Tibial nerve (tissue), 3 donors: ENCODE measurements at regions not wholly inside any gene's neighbourhood (a gene's known extent, or its start where the extent isn't known, plus 50 kb on each side); places are given as distances from the start of the nearest gene placed in this dataset.

ENCODE experiments used
- CTCF ChIP-seq, 5 experiments: fragments of 200-600 bp in 3 of 5; fragments of 450-650 bp in 2 of 5; sonication (generic) in 3 of 5; IDR thresholded peaks; one replicate each; pipeline ENCODE4 v1.5.1; 2016 to 2019; ENCODE audit warnings: antibody characterized with exemption in 5 of 5, mild to moderate bottlenecking in 3 of 5, moderate library complexity in 2 of 5
- POLR2A ChIP-seq, 2 donors: fragments of 450-650 bp; IDR thresholded peaks; one replicate each; pipeline ENCODE4 v1.6.1; 2017; ENCODE audit warnings: antibody characterized with exemption in 2 of 2, mild to moderate bottlenecking in 2 of 2, moderate library complexity in 2 of 2

GRCh38 chr2:54059504-54059903 lies 55.9 kb upstream of the ACYP2 start:
- TF ChIP-seq CTCF (IDR thresholded peaks at IDR 0.05) (no peak), POLR2A (IDR thresholded peaks at IDR 0.05) (no peak)
